HepG2 (cell line): ENCODE measurements at regions not wholly inside any gene's neighbourhood (a gene's known extent, or its start where the extent isn't known, plus 50 kb on each side); places are given as distances from the start of the nearest gene placed in this dataset.

ENCODE experiments used
- RCOR2 ChIP-seq: IDR thresholded peaks from 2 replicates; pipeline ENCODE4 v1.6.1; 2016; ENCODE audit warnings: missing biosample characterization, missing genetic modification reagents
- RELA ChIP-seq: sonication (generic); formaldehyde crosslinking; IDR thresholded peaks from 2 replicates; pipeline ENCODE4 v1.4.0; 2020; ENCODE audit warnings: missing genetic modification reagents
- TP53 ChIP-seq: sonication (generic); formaldehyde crosslinking; conservative IDR thresholded peaks from 2 replicates; pipeline ENCODE4 v1.4.0; 2020; ENCODE audit warnings: missing genetic modification reagents
- TF ChIP-seq, protein P1 (sequence below): sonication (generic); formaldehyde crosslinking; IDR thresholded peaks from 2 replicates; pipeline ENCODE4 v1.5.0; 2020; ENCODE audit warnings: mild to moderate bottlenecking, missing genetic modification reagents, moderate library complexity

GRCh38 chr14:96627386-96627785 lies 125.2 kb downstream of the PAPOLA start:
- TF ChIP-seq, protein P1, sequence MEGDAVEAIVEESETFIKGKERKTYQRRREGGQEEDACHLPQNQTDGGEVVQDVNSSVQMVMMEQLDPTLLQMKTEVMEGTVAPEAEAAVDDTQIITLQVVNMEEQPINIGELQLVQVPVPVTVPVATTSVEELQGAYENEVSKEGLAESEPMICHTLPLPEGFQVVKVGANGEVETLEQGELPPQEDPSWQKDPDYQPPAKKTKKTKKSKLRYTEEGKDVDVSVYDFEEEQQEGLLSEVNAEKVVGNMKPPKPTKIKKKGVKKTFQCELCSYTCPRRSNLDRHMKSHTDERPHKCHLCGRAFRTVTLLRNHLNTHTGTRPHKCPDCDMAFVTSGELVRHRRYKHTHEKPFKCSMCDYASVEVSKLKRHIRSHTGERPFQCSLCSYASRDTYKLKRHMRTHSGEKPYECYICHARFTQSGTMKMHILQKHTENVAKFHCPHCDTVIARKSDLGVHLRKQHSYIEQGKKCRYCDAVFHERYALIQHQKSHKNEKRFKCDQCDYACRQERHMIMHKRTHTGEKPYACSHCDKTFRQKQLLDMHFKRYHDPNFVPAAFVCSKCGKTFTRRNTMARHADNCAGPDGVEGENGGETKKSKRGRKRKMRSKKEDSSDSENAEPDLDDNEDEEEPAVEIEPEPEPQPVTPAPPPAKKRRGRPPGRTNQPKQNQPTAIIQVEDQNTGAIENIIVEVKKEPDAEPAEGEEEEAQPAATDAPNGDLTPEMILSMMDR (CRISPR knock-in tag) = no peak
- TF ChIP-seq RELA (CRISPR knock-in tag) (no peak), TP53 (CRISPR knock-in tag) (no peak), RCOR2 (CRISPR knock-in tag) (no peak)
